HFF-Myc (cell line): ENCODE measurements at regions not wholly inside any gene's neighbourhood (a gene's known extent, or its start where the extent isn't known, plus 50 kb on each side); places are given as distances from the start of the nearest gene placed in this dataset.

Experiments used
- DNase-seq: peaks from one replicate; pipeline ENCODE4 v3.0.0-alpha.2; 2011; ENCODE audit warnings: low read depth; ENCODE audit errors: extremely low read depth
- H3K4me3 ChIP-seq: replicated peaks from 2 replicates; pipeline ENCODE4 v1.5.1; 2011; ENCODE audit warnings: low read depth, mild to moderate bottlenecking, control low read depth, low read length
- CTCF ChIP-seq: IDR thresholded peaks from 2 replicates; pipeline ENCODE4 v1.5.1; 2012; ENCODE audit warnings: mild to moderate bottlenecking, low read depth, low read length, control low read depth; ENCODE audit errors: missing control alignments

DNA sequence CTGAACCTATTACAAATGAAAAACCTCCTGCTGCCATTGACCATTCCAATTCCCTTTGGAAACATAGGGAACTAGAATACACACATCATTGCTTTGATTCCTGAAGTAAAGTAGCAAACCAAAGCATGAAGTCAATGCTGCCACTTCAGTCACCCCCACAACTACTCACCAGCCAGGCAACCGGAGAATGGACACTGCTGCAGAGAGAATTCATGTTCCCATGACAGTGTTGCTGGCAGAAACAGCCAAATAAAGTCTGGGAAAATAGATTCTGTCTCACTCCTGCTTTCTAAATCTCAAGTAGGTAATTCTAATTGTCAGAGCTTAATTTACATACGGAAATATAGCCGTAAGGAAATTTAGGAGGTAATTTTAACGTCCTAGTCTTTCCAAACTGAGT lies 162.9 kb upstream of the PLPPR1 start:
- TF ChIP-seq CTCF, result no peak
- DNase-seq, result no peak
- no peak overlapping the region for H3K4me3 ChIP-seq

- no peak overlapping the region for H3K4me3 ChIP-seq
- TF ChIP-seq CTCF, result no peak
- DNase-seq, result no peak
These were observed 159.2 kb upstream of the PLPPR1 start for GRCh38 chr9:100869326-100869725.

DNA sequence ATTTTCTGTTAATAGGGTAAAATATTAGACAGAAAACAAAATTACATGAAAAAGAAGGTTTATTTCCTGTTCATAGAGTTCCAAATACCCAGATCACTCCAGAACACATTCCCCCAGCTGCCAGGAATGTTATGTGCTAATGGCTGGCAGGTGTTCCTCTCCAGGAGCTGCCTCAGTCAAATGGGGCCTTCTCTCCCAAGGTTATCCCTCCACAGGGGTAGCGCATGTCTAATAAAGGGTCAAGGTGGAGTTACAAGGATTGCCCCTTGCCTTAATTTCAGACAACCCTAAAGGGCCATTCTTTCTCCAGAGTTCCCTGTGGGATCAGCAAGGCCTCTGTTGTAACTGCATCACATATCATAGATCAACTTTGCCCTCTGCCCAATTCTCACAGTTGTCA lies 148.6 kb upstream of the PLPPR1 start:
- no peak for DNase-seq
- no peak overlapping the region for H3K4me3 ChIP-seq
- no peak for TF ChIP-seq CTCF

DNA sequence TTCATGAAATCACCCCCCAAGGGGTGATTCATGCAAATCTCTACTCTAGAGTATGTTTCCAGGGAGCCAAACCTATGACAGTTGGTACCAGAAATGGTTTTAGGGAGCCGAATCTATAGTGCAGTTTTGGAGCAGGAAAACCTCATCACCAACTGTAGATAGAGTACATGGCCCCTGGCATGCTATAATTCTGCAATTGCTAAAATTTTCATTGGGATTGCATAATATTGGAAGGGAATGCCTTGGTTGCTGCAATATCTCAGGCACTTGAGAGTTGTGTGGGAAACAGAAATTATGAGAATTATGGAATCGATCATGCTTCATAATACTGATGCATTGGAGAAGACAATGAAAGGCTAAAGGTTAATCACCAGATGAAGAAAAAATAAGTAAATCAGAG lies 148.2 kb upstream of the PLPPR1 start:
- no peak overlapping the region for H3K4me3 ChIP-seq
- no peak for DNase-seq
- TF ChIP-seq CTCF, result no peak

- TF ChIP-seq CTCF, result no peak
- H3K4me3 ChIP-seq, result no peak overlapping the region
- DNase-seq, result no peak
These were observed 144.0 kb upstream of the PLPPR1 start for GRCh38 chr9:100884518-100884917.

GRCh38 chr9:100890321-100890720 lies 138.2 kb upstream of the PLPPR1 start:
- H3K4me3 ChIP-seq, result no peak overlapping the region
- no peak for DNase-seq
- no peak for TF ChIP-seq CTCF

DNA sequence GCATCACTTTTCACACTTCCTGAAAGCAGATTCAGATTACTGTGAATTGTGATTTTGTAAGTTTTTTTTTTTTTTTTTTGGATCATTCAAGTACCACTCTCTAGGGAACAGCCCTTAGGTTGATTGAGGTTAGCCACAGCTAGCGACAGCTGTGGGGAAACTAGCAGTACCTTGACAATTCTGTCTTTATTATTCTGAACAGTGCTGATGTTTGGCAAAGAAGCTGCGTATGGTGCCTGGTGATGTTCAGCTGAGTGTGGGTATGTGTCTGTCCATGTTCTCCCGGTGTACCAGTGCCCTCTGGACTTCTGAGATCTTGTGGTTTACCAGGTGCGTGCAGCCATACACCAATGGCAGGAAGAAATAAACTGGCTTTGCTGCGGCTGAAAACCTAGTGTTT lies 117.3 kb upstream of the PLPPR1 start:
- H3K4me3 ChIP-seq, result no peak overlapping the region
- TF ChIP-seq CTCF, result no peak
- DNase-seq, result no peak
